ENCODE measurements at regions not wholly inside any gene's neighbourhood (a gene's known extent, or its start where the extent isn't known, plus 50 kb on each side); places are given as distances from the start of the nearest gene placed in this dataset.
"Not testable (repeated sequence)": the region's sequence is repeated elsewhere in the genome, so short reads cannot be mapped to it uniquely, and the experiment has no call there.

DNA sequence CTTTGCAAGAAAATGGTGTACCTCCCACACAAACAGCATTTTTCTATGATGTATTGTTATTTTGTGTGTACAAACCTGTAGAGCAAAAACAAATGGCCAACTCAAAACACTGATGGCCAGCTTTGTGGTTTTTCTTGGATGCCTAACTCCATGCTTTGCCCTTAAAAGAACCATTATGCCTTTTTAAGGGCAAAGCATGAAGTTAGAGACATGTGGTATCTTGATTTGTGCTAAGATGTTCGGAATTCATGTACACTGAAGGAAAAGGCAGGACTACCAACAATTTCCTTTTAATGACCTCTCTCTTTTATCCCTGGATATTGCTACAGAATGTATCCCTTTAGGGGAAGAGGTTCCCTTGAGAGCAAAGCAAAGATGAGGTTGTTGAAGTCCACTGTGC, 273.6 kb downstream of the SCG2 start:
- Histone ChIP-seq H3K79me2 (ENCODE audit: control insufficient read depth, insufficient read depth, low read length) (no peaks in the 10 kb centered on the region), H3K9ac (ENCODE audit: control insufficient read depth, extremely low read depth, insufficient read depth, low read length) (no peak overlapping the region), H4K20me1 (ENCODE audit: control insufficient read depth, extremely low read depth, insufficient read depth, low read length) (no peaks in the 10 kb centered on the region), H2AFZ (ENCODE audit: control insufficient read depth, low read length) (no peak overlapping the region), H3K36me3 (ENCODE audit: control insufficient read depth in 2 of 2, extremely low read depth in 1 of 2, insufficient read depth in 2 of 2, low read length in 2 of 2) (no peaks in the 10 kb centered on the region), H3K27me3 (ENCODE audit: control insufficient read depth, extremely low read depth, insufficient read depth, low read length) (no peaks in the 10 kb centered on the region), H3K4me3 (ENCODE audit: control insufficient read depth in 2 of 3, extremely low read depth in 1 of 3, insufficient read depth in 2 of 3, low read depth in 1 of 3, low read length in 3 of 3) (no peak overlapping the region), H3K4me2 (ENCODE audit: control insufficient read depth, extremely low read depth, insufficient read depth, low read depth, low read length) (no peak overlapping the region), H3K9me3 (ENCODE audit: control insufficient read depth, low read depth, low read length) (no peaks in the 10 kb centered on the region), H3K27ac (ENCODE audit: control insufficient read depth, insufficient read depth, low read length) (no peak overlapping the region), H3K9me1 (ENCODE audit: control insufficient read depth, extremely low read depth, insufficient read depth, low read length) (no peaks in the 10 kb centered on the region), H3K4me1 (ENCODE audit: control insufficient read depth, extremely low read depth, insufficient read depth, low read length) (no peaks in the 10 kb centered on the region)
- FAIRE-seq: no peak
- dilution Hi-C loops (cut with MboI; ENCODE audit: extremely low pct_ligation_motif_present, low sequenced_read_pairs): no loop called here
- no peak for DNase-seq (ENCODE audit: low read depth, low spot score)
- TF ChIP-seq EZH2 (IDR thresholded peaks at IDR 0.05; ENCODE audit: low read length): no peak
- no peak for TF ChIP-seq CTCF (optimal IDR thresholded peaks at IDR 0.05 in 1 of 3, IDR thresholded peaks at IDR 0.05 in 1 of 3, conservative IDR thresholded peaks at IDR 0.05 in 1 of 3; ENCODE audit: extremely low read depth in 1 of 3, insufficient read depth in 2 of 3, low read length in 3 of 3)

DNA sequence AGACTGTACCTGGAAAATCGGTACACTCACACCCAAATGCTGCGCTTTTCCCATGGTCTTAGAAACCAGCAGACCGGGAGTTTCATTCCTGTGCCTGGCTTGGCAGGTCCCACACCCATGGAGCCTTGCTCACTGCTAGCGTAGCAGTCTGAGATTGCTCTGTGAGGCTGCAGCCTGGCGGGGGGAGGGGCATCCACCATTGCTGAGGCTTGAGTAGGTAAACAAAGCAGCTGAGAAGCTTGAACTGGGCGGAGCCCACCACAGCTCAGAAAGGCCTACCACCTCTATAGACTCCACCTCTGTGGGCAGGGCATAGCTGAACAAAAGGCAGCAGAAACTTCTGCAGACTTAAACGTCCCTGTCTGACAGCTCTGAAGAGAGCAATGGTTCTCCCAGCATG, 271.4 kb downstream of the SCG2 start:
- H3K9ac ChIP-seq (ENCODE audit: control insufficient read depth, extremely low read depth, insufficient read depth, low read length); FAIRE-seq; DNase-seq (ENCODE audit: low read depth, low spot score); H3K9me3 ChIP-seq (ENCODE audit: control insufficient read depth, low read depth, low read length); H3K36me3 ChIP-seq (ENCODE audit: control insufficient read depth in 2 of 2, extremely low read depth in 1 of 2, insufficient read depth in 2 of 2, low read length in 2 of 2); H3K27ac ChIP-seq (ENCODE audit: control insufficient read depth, insufficient read depth, low read length); H2AFZ ChIP-seq (ENCODE audit: control insufficient read depth, low read length); H3K4me3 ChIP-seq (ENCODE audit: control insufficient read depth in 2 of 3, extremely low read depth in 1 of 3, insufficient read depth in 2 of 3, low read depth in 1 of 3, low read length in 3 of 3); dilution Hi-C loops (cut with MboI; ENCODE audit: extremely low pct_ligation_motif_present, low sequenced_read_pairs); H3K4me2 ChIP-seq (ENCODE audit: control insufficient read depth, extremely low read depth, insufficient read depth, low read depth, low read length); H3K27me3 ChIP-seq (ENCODE audit: control insufficient read depth, extremely low read depth, insufficient read depth, low read length); H3K4me1 ChIP-seq (ENCODE audit: control insufficient read depth, extremely low read depth, insufficient read depth, low read length); H4K20me1 ChIP-seq (ENCODE audit: control insufficient read depth, extremely low read depth, insufficient read depth, low read length); H3K9me1 ChIP-seq (ENCODE audit: control insufficient read depth, extremely low read depth, insufficient read depth, low read length); H3K79me2 ChIP-seq (ENCODE audit: control insufficient read depth, insufficient read depth, low read length): not testable (repeated sequence)

GRCh38 chr2:223338016-223338415, 264.1 kb downstream of the SCG2 start:
- Histone ChIP-seq H3K9me3 (ENCODE audit: control insufficient read depth, low read depth, low read length) (no peaks in the 10 kb centered on the region), H3K4me1 (ENCODE audit: control insufficient read depth, extremely low read depth, insufficient read depth, low read length) (no peaks in the 10 kb centered on the region), H3K79me2 (ENCODE audit: control insufficient read depth, insufficient read depth, low read length) (no peaks in the 10 kb centered on the region), H4K20me1 (ENCODE audit: control insufficient read depth, extremely low read depth, insufficient read depth, low read length) (no peaks in the 10 kb centered on the region), H3K4me2 (ENCODE audit: control insufficient read depth, extremely low read depth, insufficient read depth, low read depth, low read length) (no peak overlapping the region), H3K27ac (ENCODE audit: control insufficient read depth, insufficient read depth, low read length) (no peak overlapping the region), H3K4me3 (ENCODE audit: control insufficient read depth in 2 of 3, extremely low read depth in 1 of 3, insufficient read depth in 2 of 3, low read depth in 1 of 3, low read length in 3 of 3) (no peak overlapping the region), H3K9me1 (ENCODE audit: control insufficient read depth, extremely low read depth, insufficient read depth, low read length) (no peaks in the 10 kb centered on the region), H3K36me3 (ENCODE audit: control insufficient read depth in 2 of 2, extremely low read depth in 1 of 2, insufficient read depth in 2 of 2, low read length in 2 of 2) (no peaks in the 10 kb centered on the region), H3K9ac (ENCODE audit: control insufficient read depth, extremely low read depth, insufficient read depth, low read length) (no peak overlapping the region), H3K27me3 (ENCODE audit: control insufficient read depth, extremely low read depth, insufficient read depth, low read length) (no peaks in the 10 kb centered on the region), H2AFZ (ENCODE audit: control insufficient read depth, low read length) (no peak overlapping the region)
- dilution Hi-C loops (cut with MboI; ENCODE audit: extremely low pct_ligation_motif_present, low sequenced_read_pairs): no loop called here
- TF ChIP-seq CTCF (optimal IDR thresholded peaks at IDR 0.05 in 1 of 3, IDR thresholded peaks at IDR 0.05 in 1 of 3, conservative IDR thresholded peaks at IDR 0.05 in 1 of 3; ENCODE audit: extremely low read depth in 1 of 3, insufficient read depth in 2 of 3, low read length in 3 of 3) (no peak), EZH2 (IDR thresholded peaks at IDR 0.05; ENCODE audit: low read length) (no peak)
- FAIRE-seq: no peak
- DNase-seq (ENCODE audit: low read depth, low spot score): no peak

Measured in keratinocyte (primary cell).